IPS-18a (cell line): ENCODE measurements at regions not wholly inside any gene's neighbourhood (a gene's known extent, or its start where the extent isn't known, plus 50 kb on each side); places are given as distances from the start of the nearest gene placed in this dataset.

Experiments used
- H3K27ac ChIP-seq: one replicate; pipeline ENCODE4 v1.5.1; 2013; ENCODE audit warnings: low read length
- H3K27me3 ChIP-seq: one replicate; pipeline ENCODE4 v1.6.1; 2013; ENCODE audit warnings: mild to moderate bottlenecking, low read length; ENCODE audit not compliant: control insufficient read depth, insufficient read depth
- H3K36me3 ChIP-seq: one replicate; pipeline ENCODE4 v1.6.1; 2013; ENCODE audit warnings: low read depth, low read length; ENCODE audit not compliant: control insufficient read depth
- H3K4me1 ChIP-seq: one replicate; pipeline ENCODE4 v1.6.1; 2013; ENCODE audit warnings: low read depth, low read length; ENCODE audit not compliant: control insufficient read depth
- H3K4me3 ChIP-seq: one replicate; pipeline ENCODE4 v1.5.1; 2013; ENCODE audit warnings: low read length
- H3K9ac ChIP-seq: one replicate; pipeline ENCODE4 v1.6.1; 2013; ENCODE audit warnings: mild to moderate bottlenecking, low read length, moderate library complexity
- H3K9me3 ChIP-seq: one replicate; pipeline ENCODE4 v1.6.1; 2013; ENCODE audit warnings: low read depth, low read length; ENCODE audit not compliant: control insufficient read depth

- Histone ChIP-seq H3K4me1 (no peaks in the 10 kb centered on the region), H3K27me3 (no peaks in the 10 kb centered on the region), H3K4me3 (no peak overlapping the region), H3K9me3 (no peaks in the 10 kb centered on the region), H3K27ac (no peak overlapping the region), H3K9ac (no peak overlapping the region), H3K36me3 (no peaks in the 10 kb centered on the region)
These were observed 619.2 kb downstream of the SPRY1 start for GRCh38 chr4:124015766-124016165.

- Histone ChIP-seq H3K36me3 (no peaks in the 10 kb centered on the region), H3K9ac (no peak overlapping the region), H3K27ac (no peak overlapping the region)
These were observed 620.7 kb downstream of the SPRY1 start for GRCh38 chr4:124017185-124017785.

GRCh38 chr4:124018383-124019317 lies 622.1 kb downstream of the SPRY1 start:
- H3K36me3 ChIP-seq = no peaks in the 10 kb centered on the region
- no peak overlapping the region for H3K9ac ChIP-seq
- no peak overlapping the region for H3K27ac ChIP-seq
- H3K9me3 ChIP-seq = no peaks in the 10 kb centered on the region
- no peaks in the 10 kb centered on the region for H3K4me1 ChIP-seq
- no peaks in the 10 kb centered on the region for H3K27me3 ChIP-seq
- no peak overlapping the region for H3K4me3 ChIP-seq

More at GRCh38 chr4:124017185-124017785, 620.7 kb downstream of the SPRY1 start:
- no peaks in the 10 kb centered on the region for H3K9me3 ChIP-seq
- no peak overlapping the region for H3K4me3 ChIP-seq
- H3K27me3 ChIP-seq = no peaks in the 10 kb centered on the region
- no peaks in the 10 kb centered on the region for H3K4me1 ChIP-seq

GRCh38 chr4:124019749-124020549 lies 623.4 kb downstream of the SPRY1 start:
- Histone ChIP-seq H3K4me3 (no peak overlapping the region), H3K27me3 (no peaks in the 10 kb centered on the region), H3K9me3 (no peaks in the 10 kb centered on the region), H3K9ac (no peak overlapping the region), H3K36me3 (no peaks in the 10 kb centered on the region), H3K27ac (no peak overlapping the region), H3K4me1 (no peaks in the 10 kb centered on the region)

- Histone ChIP-seq H3K9ac (no peak overlapping the region), H3K4me1 (no peaks in the 10 kb centered on the region), H3K9me3 (no peaks in the 10 kb centered on the region), H3K4me3 (no peak overlapping the region), H3K27ac (no peak overlapping the region), H3K36me3 (no peaks in the 10 kb centered on the region), H3K27me3 (no peaks in the 10 kb centered on the region)
These were observed 628.4 kb downstream of the SPRY1 start for GRCh38 chr4:124025000-124025399.

- no peaks in the 10 kb centered on the region for H3K9me3 ChIP-seq
- H3K27me3 ChIP-seq = no peaks in the 10 kb centered on the region
- H3K4me1 ChIP-seq = no peaks in the 10 kb centered on the region
- no peak overlapping the region for H3K9ac ChIP-seq
- no peak overlapping the region for H3K27ac ChIP-seq
- H3K4me3 ChIP-seq = no peak overlapping the region
- H3K36me3 ChIP-seq = no peaks in the 10 kb centered on the region
These were observed 628.8 kb downstream of the SPRY1 start for GRCh38 chr4:124025428-124025827.

- no peak overlapping the region for H3K27ac ChIP-seq
- H3K27me3 ChIP-seq = no peaks in the 10 kb centered on the region
- no peak overlapping the region for H3K4me3 ChIP-seq
- H3K4me1 ChIP-seq = no peaks in the 10 kb centered on the region
- no peak overlapping the region for H3K9ac ChIP-seq
- no peaks in the 10 kb centered on the region for H3K36me3 ChIP-seq
- no peaks in the 10 kb centered on the region for H3K9me3 ChIP-seq
These were observed 631.6 kb downstream of the SPRY1 start for GRCh38 chr4:124028182-124028581.

- Histone ChIP-seq H3K4me3 (no peak overlapping the region), H3K27ac (no peak overlapping the region), H3K27me3 (no peaks in the 10 kb centered on the region), H3K9ac (no peak overlapping the region), H3K9me3 (no peaks in the 10 kb centered on the region), H3K4me1 (no peaks in the 10 kb centered on the region), H3K36me3 (no peaks in the 10 kb centered on the region)
These were observed 633.6 kb downstream of the SPRY1 start for GRCh38 chr4:124030147-124030546.

GRCh38 chr4:124032035-124032434 lies 635.4 kb downstream of the SPRY1 start:
- Histone ChIP-seq H3K9me3 (no peaks in the 10 kb centered on the region), H3K27ac (no peak overlapping the region), H3K27me3 (no peaks in the 10 kb centered on the region), H3K4me1 (no peaks in the 10 kb centered on the region), H3K36me3 (no peaks in the 10 kb centered on the region), H3K4me3 (no peak overlapping the region), H3K9ac (no peak overlapping the region)

GRCh38 chr4:124035364-124036041 lies 638.9 kb downstream of the SPRY1 start:
- Histone ChIP-seq H3K9ac (no peak overlapping the region), H3K27me3 (no peaks in the 10 kb centered on the region), H3K4me1 (no peaks in the 10 kb centered on the region), H3K27ac (no peak overlapping the region), H3K4me3 (no peak overlapping the region), H3K36me3 (no peaks in the 10 kb centered on the region), H3K9me3 (no peaks in the 10 kb centered on the region)

- no peak overlapping the region for H3K4me3 ChIP-seq
- H3K4me1 ChIP-seq = no peaks in the 10 kb centered on the region
- H3K9me3 ChIP-seq = no peaks in the 10 kb centered on the region
- no peaks in the 10 kb centered on the region for H3K27me3 ChIP-seq
- no peaks in the 10 kb centered on the region for H3K36me3 ChIP-seq
- no peak overlapping the region for H3K9ac ChIP-seq
- H3K27ac ChIP-seq = no peak overlapping the region
These were observed 640.6 kb downstream of the SPRY1 start for GRCh38 chr4:124037236-124037635.
